NB4 (cell line): ENCODE measurements at regions not wholly inside any gene's neighbourhood (a gene's known extent, or its start where the extent isn't known, plus 50 kb on each side); places are given as distances from the start of the nearest gene placed in this dataset.

Source experiments
- MAX ChIP-seq: IDR thresholded peaks from 2 replicates; pipeline ENCODE4 v1.6.1; 2011; ENCODE audit warnings: low read depth, low read length
- MYC ChIP-seq: IDR thresholded peaks from 2 replicates; pipeline ENCODE4 v1.6.1; 2011; ENCODE audit warnings: low read depth, low read length
- POLR2A ChIP-seq: IDR thresholded peaks from 2 replicates; pipeline ENCODE4 v1.6.1; 2011; ENCODE audit warnings: mild to moderate bottlenecking; ENCODE audit not compliant: insufficient read length; ENCODE audit errors: extremely low read depth
- TF ChIP-seq, protein P1 (sequence below): IDR thresholded peaks from one replicate; pipeline ENCODE4 v1.5.1; 2012; ENCODE audit warnings: low read depth, low read length

DNA sequence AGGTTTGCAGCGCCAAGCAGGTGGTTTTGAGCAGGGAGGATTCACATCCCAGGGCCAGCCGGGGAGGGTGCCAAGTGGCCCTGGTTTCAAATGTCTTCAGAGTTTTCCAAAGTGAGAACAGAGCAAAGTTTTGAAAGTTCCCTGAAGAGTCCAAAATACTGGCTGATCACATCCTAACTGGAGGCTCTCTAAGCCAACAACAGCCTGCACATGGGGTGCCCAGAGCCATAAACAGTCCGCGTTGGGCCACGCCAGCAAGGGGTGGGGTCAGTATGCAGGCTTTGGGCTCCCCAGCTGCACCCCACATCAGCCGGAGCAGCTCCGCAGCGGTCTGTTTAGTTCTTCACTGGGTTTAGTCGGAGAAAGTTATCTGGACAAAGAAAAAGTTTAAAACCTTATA is 150.9 kb downstream of the C16orf95 start:
- TF ChIP-seq, protein P1, sequence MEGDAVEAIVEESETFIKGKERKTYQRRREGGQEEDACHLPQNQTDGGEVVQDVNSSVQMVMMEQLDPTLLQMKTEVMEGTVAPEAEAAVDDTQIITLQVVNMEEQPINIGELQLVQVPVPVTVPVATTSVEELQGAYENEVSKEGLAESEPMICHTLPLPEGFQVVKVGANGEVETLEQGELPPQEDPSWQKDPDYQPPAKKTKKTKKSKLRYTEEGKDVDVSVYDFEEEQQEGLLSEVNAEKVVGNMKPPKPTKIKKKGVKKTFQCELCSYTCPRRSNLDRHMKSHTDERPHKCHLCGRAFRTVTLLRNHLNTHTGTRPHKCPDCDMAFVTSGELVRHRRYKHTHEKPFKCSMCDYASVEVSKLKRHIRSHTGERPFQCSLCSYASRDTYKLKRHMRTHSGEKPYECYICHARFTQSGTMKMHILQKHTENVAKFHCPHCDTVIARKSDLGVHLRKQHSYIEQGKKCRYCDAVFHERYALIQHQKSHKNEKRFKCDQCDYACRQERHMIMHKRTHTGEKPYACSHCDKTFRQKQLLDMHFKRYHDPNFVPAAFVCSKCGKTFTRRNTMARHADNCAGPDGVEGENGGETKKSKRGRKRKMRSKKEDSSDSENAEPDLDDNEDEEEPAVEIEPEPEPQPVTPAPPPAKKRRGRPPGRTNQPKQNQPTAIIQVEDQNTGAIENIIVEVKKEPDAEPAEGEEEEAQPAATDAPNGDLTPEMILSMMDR = no peak
- TF ChIP-seq MAX (no peak), POLR2A (no peak), MYC (no peak)
